ENCODE measurements at regions not wholly inside any gene's neighbourhood (a gene's known extent, or its start where the extent isn't known, plus 50 kb on each side); places are given as distances from the start of the nearest gene placed in this dataset. TPM values are rescaled to one million over a fixed set of nuclear protein-coding genes. Genes with fewer than 3 reads are reported as not detected.
A peak's percentile ranks its signal among the peaks of the same experiment; 100 is the strongest.

- TF ChIP-seq, protein P1, sequence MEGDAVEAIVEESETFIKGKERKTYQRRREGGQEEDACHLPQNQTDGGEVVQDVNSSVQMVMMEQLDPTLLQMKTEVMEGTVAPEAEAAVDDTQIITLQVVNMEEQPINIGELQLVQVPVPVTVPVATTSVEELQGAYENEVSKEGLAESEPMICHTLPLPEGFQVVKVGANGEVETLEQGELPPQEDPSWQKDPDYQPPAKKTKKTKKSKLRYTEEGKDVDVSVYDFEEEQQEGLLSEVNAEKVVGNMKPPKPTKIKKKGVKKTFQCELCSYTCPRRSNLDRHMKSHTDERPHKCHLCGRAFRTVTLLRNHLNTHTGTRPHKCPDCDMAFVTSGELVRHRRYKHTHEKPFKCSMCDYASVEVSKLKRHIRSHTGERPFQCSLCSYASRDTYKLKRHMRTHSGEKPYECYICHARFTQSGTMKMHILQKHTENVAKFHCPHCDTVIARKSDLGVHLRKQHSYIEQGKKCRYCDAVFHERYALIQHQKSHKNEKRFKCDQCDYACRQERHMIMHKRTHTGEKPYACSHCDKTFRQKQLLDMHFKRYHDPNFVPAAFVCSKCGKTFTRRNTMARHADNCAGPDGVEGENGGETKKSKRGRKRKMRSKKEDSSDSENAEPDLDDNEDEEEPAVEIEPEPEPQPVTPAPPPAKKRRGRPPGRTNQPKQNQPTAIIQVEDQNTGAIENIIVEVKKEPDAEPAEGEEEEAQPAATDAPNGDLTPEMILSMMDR (IDR thresholded peaks at IDR 0.05), result no peak
- peaks cover 23% of the 10 kb centered on the region for H3K27me3 Mint-ChIP-seq
- peaks cover 46% of the 10 kb centered on the region for H3K4me1 Mint-ChIP-seq (ENCODE audit: low read depth)
- intact Hi-C loops (cut with micrococcal nuclease), result no loop called here
- DNase-seq (no peak), ATAC-seq (no peak)
- peaks cover 4% of the 10 kb centered on the region for H3K9me3 Mint-ChIP-seq
- no peak overlapping the region for H3K4me3 Mint-ChIP-seq
- CTCF ChIA-PET, result interaction anchor here (1.7 kb wide), 1 partner anchor 9 kb away, joined by 4 read pairs; no protein-coding TSS in a partner anchor
- H3K36me3 Mint-ChIP-seq (ENCODE audit: low read depth), result no peaks in the 10 kb centered on the region
- POLR2A ChIA-PET, result interaction anchor here (0.5 to 0.7 kb wide), 2 partner anchors 13 to 26 kb away, joined by 3 to 4 read pairs; no protein-coding TSS in a partner anchor
- no peak overlapping the region for H3K27ac Mint-ChIP-seq
These were observed 51.8 kb upstream of the FRMD4A start for GRCh38 chr10:14382531-14382930.

DNA sequence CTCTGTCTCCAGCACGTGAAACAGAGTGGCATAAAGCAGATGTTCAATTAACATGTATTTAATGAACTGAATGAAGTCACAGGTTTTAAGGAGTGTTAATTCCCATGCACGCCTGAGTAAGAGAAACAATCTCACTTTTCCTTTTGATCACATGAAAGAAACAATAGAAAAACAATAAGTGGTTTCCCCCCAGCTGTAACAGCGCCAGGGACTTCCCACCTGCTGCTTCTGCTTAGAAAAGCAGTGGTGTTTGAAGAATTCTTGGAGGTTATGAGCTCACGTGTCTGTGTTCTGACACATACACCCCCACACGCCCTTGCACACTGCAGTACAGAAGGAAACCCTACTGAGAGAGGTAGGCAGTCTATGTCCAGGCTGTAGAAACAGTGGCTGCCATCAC, 51.3 kb upstream of the FRMD4A start:
- TF ChIP-seq, protein P1 (IDR thresholded peaks at IDR 0.05), result no peak
- Mint-ChIP-seq H3K27ac (no peak overlapping the region), H3K36me3 (ENCODE audit: low read depth) (no peaks in the 10 kb centered on the region), H3K4me1 (ENCODE audit: low read depth) (peaks cover 46% of the 10 kb centered on the region), H3K27me3 (peaks cover 23% of the 10 kb centered on the region), H3K9me3 (peaks cover 4% of the 10 kb centered on the region), H3K4me3 (no peak overlapping the region)
- DNase-seq (peak; percentile 78), ATAC-seq (peak; percentile 80)
- ChIA-PET CTCF (no interaction called here), POLR2A (interaction anchor here (0.5 to 0.7 kb wide), 3 partner anchors 14 to 196 kb away, joined by 3 to 4 read pairs (median 3); no protein-coding TSS in a partner anchor)
- intact Hi-C loops (cut with micrococcal nuclease), result no loop called here

DNA sequence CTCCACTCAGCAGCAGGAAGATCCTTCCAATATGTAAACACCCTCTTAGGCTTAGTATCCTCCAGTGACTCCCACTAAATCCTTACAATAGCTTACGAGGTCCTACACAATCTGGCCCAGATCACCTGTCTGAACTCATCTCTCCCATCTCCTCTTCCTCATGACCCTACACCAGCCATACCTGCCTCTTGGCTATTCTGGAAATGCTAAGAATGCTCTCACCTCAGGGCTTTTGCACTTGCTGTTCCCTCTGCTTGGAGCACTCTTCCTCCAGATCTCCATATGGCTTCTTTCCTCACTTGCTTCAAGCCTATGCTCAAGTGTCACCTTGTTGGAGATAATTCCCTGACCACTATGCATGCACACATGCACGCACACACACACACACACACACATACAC, 50.8 kb upstream of the FRMD4A start:
- Mint-ChIP-seq H3K4me3 (no peak overlapping the region), H3K36me3 (ENCODE audit: low read depth) (no peaks in the 10 kb centered on the region), H3K9me3 (peaks cover 4% of the 10 kb centered on the region), H3K27ac (no peak overlapping the region), H3K4me1 (ENCODE audit: low read depth) (peaks cover 45% of the 10 kb centered on the region), H3K27me3 (peaks cover 21% of the 10 kb centered on the region)
- TF ChIP-seq, protein P1 (IDR thresholded peaks at IDR 0.05), result no peak
- ChIA-PET CTCF (no interaction called here), POLR2A (interaction anchor here (0.5 kb wide), 1 partner anchor 196 kb away, joined by 3 read pairs; no protein-coding TSS in a partner anchor)
- intact Hi-C loops (cut with micrococcal nuclease), result no loop called here
- DNase-seq (no peak), ATAC-seq (no peak)

- intact Hi-C loops (cut with micrococcal nuclease), result no loop called here
- Mint-ChIP-seq H3K4me3 (no peak overlapping the region), H3K27me3 (peaks cover 26% of the 10 kb centered on the region), H3K9me3 (peaks cover 4% of the 10 kb centered on the region), H3K36me3 (ENCODE audit: low read depth) (no peaks in the 10 kb centered on the region), H3K27ac (no peak overlapping the region), H3K4me1 (ENCODE audit: low read depth) (peaks cover 38% of the 10 kb centered on the region)
- ChIA-PET CTCF (interaction anchor here (1.3 kb wide), 1 partner anchor 12 kb away, joined by 3 read pairs; no protein-coding TSS in a partner anchor), POLR2A (no interaction called here)
- no peak for ATAC-seq
- no peak for DNase-seq
- TF ChIP-seq, protein P1 (IDR thresholded peaks at IDR 0.05), result no peak
These were observed 50.0 kb upstream of the FRMD4A start for GRCh38 chr10:14380746-14381145.

Small RNA genes in the stretch of these regions (microRNA-seq; reads per million reads assigned to microRNA genes)
- gene MIR1265 (ENCODE audit: borderline microRNAs expressed, borderline replicate concordance) (not detected), gene MIR4293 (ENCODE audit: borderline microRNAs expressed, borderline replicate concordance) (not detected)

Data from activated CD8-positive, alpha-beta T cell treated with anti-CD3 and anti-CD28 coated beads for 36 hours (primary cell).